HG02588 (cell line): ENCODE measurements at regions not wholly inside any gene's neighbourhood (a gene's known extent, or its start where the extent isn't known, plus 50 kb on each side); places are given as distances from the start of the nearest gene placed in this dataset.

Experiments
- ATAC-seq: cut with Tn5 transposase; IDR thresholded peaks from one replicate; pipeline ENCODE4 v1.9.1; 2021; ENCODE audit warnings: mild to moderate bottlenecking, moderate library complexity; ENCODE audit not compliant: unreplicated experiment

DNA sequence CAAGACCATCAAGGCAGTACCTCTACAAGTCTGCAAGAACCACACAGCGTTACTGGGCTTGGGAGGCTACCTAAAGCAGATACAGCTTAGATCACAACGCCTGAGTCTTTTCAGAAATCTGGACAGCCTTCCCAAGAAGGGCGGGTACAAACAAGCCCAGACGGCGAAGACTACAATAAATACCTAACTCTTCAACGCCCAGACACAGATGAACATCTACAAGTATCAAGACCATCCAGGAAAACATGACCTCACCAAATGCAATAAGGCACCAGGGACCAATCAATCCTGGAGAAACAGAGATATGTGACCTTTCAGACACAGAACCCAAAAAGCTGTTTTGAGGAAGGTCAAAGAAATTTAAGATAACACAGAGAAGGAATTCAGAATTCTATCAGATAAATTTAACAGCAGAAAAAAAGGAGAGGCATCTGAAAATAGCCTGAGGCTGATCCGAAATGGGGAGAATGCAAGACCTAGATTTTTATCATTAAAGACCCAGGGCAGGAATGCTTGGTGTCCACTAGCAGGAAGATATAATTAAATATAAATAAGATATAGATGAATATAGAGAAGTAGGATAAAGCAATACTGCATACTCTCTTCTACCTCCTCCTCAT is 131.7 kb upstream of the COL21A1 start:
- no peak for ATAC-seq

DNA sequence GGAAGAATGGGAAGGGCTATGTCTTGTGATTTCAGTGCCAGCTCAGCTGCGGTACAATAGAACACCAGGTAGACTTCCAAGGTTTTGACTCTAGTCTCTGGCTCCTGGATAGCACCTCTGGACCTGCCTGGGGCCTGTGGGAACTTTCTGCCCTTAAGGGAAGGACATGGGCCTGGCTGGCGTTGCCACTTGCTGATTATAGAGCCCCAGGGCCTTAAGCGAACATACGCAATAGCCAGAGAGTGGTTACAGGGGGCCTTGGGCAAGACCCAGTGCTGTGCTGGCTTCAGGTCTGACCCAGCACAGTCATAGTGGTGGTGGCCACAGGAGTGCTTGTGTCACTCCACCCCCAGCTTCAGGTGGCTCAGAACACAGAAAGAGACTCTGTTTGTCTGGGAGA is 131.1 kb upstream of the COL21A1 start:
- no peak for ATAC-seq

DNA sequence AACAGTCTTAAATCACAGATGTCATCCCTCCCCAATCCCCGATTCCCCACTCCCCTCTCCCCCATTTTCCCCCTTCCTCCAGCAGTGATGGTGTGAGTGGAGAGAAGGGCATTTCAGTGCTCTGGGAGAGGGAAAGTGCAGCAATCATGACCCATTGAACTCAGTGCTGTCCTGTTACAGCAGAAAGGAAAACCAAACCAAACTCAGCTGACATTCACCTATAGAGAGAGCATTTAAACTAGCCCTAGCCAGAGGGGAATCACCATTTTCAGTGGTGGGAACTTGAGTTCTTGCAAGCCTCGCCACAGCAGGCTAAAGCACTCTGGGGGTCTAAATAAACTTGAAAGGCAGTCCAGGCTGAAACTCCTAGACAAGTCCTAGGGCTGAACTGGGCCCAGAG is 129.9 kb upstream of the COL21A1 start:
- no peak for ATAC-seq

DNA sequence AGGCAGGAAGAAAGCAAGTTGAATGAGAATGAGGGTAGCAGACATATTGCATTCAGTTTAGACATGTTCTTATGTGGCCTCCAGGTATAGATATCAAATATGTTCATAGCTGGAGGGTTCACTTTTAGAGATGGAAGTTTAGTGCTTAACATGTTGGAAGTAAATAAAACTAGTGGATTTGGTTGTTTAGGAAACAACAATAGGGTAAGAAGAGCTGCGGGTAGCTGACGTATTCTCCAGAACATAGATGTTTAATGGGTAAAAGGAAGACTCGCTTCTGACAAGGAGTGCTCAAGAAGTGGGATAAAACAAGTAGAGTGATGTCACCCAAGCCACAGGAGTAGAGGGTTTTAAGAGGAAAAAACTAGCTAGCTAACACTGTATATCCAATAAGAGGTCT is 128.4 kb upstream of the COL21A1 start:
- no peak for ATAC-seq

DNA sequence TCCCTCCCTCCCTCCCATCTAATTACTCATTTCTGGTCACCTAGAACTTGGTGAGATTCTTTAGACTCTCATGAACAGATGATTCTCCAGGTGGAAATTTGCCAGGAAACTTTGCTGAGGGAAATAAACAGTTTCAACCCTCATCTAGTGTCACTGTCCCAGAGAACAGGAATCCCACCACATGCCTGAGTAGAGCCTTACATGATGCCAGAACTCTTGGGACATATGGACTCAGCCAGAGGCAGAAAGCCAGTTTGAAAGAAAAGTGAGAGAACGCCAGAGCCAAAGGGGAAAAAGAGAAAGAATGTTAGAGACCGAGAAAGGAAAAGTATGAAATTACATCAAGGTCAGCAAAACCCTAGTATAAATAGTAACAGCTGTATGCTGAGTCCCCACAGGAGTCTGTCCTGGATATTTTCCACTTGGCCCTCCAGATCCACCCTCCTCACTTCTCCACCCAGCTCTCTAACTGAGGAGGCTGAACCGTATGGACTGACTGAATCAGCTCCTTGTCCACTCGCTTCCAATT is 127.5 kb upstream of the COL21A1 start:
- no peak for ATAC-seq

DNA sequence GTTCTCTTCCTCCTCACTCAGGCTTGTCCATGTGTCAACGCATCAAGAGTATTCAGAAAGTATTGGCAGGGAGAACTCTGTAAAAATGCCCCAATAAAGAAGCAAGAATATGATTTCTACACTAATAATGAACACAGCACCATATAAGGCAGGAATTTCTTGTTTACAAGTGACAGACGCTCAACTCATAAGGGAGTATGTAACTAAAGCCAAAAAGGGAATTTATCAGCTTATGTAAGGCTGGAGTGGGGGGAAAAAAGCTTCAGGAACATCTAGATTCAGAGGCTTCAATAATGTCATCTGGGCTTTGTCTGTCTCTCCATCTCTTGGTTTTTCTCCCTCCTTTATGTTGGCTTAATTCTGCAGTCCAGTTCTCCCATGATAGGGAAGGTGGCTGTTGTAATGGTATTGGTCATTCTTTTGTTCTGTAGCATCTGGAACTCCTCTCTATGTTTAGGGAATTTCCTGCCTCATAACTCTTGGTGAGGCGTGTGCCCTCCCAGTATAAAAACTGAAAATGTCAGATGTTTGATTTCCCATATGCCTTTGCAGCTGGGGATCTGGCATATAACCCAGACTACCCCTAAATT is 125.1 kb upstream of the COL21A1 start:
- no peak for ATAC-seq

DNA sequence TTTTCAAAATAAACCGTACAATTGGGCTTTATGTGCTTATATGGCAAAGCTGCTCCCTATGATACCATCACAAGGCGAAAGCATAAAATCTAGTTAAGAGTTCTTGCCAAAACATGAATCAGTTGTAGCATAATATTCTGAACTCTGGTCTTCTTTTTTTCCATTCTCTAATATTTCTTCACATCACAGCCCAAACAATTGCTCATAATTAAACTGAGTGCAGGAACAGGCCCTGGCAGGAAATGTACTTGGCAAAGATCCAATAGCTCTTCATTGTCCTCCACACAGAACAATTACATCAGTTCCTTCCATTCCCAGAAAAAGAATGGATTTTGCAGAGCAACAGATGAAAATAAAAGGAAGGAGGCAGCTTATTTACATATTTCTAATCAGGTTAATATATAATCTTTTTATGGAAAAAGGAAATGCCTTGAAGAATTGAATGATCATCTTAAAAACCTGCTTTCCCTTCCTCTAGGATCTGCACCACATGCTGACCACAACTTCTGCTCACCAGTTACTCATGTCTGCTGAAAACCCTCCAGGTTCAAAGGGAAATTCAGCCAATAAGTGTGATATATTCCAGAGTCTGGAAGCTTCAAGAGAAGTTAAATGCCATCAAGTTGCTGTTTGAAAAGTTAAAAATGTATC is 123.3 kb upstream of the COL21A1 start:
- no peak for ATAC-seq

DNA sequence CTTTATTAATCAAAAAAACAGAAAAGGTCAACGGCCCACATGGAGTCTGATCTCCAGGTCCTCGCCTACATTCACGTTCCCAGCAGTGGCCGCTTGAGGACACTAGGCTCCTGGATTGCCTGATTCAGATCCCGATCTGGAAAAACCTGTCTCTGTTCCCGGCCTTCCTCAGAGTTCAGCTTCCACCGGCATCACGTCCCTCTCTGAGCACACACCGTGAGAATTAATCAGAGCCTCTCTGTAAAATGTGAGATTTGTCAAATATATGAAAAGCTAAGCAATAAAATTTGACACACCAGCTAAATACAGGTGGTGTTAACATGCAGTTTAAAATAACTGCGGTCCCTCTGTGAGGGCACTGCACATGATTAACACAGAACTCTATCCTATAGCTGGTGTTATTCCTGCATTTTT is 122.8 kb upstream of the COL21A1 start:
- ATAC-seq: no peak

DNA sequence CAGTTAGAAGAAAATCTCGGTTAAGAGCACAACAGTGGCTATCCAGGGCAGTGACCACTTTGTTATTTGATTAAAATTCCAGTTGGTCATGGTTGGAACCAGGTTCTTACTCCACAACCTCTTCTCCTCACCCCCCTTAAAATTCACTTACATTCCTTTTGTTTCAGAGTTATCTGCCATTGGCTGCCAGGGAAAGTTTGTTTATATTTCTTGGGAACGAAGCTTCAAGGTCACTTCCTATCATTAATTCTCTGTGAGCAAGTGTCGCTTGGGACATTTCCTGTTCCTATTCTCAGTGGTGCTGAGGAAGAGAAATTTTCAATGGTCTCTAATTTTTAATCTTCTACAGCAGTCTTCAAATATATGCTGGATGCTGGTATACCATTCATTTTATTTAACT is 121.1 kb upstream of the COL21A1 start:
- no peak for ATAC-seq

DNA sequence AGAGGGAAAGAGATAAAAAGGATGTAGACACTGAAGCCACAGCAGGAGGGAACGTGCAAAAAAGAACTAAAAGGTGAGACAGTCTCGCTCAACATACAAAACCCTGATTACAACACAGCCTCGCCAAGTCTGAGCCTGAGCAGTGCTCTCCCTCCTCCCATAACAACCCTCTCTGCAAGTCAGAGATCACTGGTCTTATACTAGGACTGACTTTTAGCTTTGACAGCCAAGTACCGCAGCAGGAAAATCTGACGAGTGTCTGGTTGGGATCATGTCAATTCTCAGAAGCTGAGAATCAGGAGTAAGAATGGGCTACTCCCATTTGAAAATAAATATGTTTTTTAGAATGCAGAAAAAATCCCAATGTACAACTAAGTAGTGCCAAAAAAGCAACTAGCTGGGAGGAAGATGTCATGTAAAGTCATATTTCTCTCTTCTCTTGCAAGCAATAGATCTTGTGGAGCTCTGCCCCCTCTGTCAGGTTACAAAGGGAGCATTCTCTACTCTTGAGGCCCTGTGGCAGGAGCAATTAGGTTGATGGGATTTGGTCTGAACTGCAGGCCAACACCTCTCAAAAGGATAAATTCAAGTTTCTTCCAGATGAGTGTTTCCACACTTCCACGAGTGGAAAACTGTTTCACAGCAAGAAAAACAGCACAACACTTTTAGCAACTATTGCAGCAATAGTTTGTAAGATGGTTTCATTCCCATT is 118.9 kb upstream of the COL21A1 start:
- ATAC-seq: no peak

DNA sequence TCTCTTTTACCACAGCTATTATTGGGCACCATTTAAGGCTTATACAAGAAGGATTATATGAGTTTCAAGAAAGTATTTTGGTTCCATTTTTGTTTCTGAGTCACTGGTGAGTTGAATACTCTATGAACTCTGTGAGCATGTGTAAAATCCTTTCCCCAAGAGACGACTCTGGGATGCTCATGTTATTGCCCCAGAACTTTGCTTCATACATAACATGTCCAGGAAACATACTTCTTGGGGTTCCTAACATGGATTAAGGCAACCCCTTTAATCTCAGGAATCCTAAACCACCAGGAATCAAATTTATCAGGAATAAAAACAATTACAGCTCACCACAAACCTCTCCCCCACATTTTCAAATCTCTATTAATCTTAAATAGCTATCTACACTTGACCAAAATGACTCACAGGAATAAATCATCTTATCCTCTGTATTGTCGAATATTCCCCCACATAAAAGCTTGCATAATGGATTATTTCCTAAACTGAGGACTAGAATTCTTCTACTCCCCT is 117.5 kb upstream of the COL21A1 start:
- no peak for ATAC-seq

DNA sequence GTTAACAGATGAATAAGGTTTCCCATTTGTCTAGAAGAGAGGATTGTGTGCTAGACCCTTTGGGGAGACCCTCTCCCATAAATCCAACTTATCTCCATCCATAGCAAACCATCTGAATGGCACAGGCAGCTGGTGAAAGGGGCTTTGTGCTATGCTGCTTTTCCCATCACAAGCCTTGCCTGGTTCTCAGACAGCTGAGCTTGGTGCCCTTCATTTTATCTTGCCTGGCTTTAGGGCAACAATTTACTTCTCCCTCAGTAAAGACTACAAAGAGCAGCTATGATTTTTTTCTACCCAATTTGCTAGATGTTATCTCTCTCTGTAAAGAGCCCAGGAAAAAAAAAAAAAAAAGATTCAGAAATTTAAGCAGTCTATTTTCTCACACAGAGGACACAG is 117.0 kb upstream of the COL21A1 start:
- ATAC-seq: no peak

DNA sequence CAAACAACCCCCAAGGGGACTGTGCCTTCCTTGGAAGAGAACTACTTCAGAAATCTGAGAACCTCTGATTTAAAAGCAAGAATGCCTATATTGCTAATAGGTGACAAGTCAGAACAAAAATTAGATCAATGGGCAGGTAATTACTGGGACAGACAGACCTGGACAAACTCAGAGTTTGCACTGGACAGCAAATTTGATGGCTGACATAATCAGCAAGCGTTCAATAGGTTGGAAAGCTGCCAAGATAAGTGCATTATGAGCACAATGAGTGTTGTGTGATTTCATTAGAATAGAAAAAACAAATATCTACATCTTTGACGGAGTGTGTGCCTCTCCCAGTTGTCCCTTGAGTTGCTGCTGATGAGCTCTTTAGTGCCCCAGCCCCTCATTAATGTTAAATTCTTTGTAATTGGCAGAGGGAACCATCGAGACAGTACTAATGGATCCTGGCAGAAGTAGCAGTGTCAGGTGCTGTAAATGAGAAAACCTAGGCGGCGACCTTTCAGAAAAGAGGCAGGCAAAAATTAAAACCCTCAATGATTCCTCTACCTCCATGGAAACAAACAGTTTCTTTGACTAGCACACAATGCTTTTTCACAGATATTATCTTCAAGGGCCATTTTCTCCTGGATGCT is 116.5 kb upstream of the COL21A1 start:
- no peak for ATAC-seq

DNA sequence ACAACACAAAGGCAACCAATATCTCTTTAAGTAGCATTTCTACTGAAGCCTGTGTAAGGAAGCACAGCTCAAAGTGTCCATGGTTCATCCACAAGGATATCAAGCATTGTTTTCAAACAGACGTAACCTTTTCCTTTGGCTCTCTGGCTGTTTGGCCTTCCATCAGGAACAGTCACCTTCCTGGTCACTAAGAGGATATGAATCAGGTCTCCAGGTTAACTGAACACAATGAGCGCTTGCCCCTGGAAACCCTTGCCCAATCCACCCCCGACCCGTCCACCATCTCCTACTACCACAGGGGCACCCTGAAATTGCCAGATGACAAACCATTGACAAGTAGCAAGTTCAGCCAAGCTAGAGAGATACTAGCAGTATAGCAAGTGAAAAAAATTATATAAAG is 114.4 kb upstream of the COL21A1 start:
- ATAC-seq: no peak

DNA sequence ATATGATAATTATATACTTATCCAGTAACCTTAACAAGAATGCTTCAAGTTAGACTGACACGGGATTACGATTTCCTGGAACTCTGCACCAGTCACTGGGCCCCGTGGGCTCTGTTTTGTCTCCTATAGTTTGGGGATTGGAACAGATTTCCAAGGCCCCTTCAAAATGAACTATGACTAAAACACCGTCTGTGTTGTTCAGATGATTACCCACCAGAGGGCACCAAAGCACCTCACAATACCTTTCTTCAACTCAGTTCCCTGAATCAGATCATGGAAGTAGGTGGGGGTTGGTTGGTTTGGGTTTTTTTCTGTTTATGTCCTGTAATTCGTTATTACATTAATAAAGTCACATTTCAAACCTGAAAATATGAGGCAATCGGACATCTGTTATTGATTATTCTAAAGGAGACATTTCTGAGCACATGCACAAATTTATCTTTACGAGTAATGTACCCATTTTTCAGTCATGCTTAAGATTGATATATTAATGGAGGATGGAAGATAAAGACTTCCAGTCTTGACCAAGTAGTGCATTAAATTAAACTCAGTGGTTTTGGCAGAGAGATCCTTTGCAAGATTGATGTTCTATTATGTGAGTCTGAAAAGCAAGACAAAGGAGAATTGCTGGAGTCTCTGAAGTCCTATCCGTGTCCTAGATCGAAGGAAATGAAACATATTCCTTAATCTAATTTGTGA is 112.0 kb upstream of the COL21A1 start:
- peak; percentile 87 for ATAC-seq

DNA sequence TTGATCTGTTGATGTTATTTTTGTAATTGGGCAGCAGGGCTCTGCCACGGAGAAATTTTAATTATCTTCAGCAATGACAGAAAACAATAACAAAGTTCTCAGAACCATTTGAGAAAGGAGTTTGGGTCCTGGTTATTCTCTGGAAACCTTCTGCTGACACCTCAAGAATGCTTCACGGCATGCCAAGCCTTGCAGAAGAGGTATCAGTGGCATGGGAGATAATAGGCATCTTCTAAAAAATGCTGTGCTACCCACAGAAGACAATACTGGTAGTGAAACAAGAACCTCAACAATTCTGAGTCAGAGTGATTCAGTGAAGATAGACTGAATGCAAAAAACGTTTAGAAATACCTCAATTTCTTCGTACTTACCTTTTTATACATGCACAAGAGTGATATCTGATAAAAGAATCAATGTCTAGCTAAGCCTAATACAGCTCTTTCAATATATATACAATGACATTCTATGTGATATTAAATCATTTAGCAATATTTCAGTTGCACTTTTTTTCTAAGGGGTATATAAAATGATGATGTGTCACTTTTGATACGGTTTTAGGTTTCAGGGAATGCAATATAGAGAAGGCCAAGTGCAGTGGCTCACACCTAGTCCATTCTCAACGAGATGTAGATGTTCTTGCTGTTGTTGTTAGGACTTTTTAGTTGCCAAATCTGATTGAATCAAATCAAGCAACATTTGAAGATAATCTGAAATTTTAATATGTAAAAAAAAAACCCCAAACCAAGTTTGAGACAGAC is 110.4 kb upstream of the COL21A1 start:
- ATAC-seq: no peak

DNA sequence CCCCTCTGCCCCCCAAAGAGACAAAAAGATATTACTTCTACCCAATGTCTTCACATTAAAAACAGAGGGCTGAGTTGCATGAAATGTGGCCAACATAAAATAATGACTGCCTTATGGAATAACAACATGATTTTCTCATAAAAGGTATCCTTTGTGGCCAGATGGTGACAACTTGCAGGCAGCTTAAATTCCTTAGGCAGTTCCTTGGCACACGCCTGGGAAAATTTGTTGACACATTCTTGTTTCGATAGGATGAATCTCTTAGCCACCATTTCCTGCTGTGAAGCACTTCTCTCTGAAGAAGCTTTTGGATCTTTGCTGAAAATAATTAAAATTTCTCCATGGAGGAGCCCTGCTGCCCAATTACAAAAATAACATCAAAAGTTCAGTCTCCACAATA is 109.0 kb upstream of the COL21A1 start:
- no peak for ATAC-seq

DNA sequence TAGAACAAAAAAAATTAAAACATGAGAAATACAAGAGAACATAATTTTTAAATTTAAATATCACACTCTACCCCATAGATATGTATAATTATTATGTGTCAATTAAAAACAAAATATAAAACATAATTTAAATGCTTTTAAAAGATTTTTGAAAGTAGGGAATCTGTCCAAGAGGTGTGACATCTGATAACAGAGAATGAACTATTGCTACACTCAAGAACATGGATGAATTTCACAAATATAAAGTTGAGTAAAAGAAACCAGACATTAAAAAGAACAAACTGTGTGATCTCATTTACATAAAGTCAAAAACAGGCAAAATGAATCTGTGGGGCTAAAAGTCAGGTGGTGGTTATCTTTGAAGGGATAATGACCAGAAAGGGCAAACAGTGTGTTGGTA is 106.5 kb upstream of the COL21A1 start:
- ATAC-seq: no peak

DNA sequence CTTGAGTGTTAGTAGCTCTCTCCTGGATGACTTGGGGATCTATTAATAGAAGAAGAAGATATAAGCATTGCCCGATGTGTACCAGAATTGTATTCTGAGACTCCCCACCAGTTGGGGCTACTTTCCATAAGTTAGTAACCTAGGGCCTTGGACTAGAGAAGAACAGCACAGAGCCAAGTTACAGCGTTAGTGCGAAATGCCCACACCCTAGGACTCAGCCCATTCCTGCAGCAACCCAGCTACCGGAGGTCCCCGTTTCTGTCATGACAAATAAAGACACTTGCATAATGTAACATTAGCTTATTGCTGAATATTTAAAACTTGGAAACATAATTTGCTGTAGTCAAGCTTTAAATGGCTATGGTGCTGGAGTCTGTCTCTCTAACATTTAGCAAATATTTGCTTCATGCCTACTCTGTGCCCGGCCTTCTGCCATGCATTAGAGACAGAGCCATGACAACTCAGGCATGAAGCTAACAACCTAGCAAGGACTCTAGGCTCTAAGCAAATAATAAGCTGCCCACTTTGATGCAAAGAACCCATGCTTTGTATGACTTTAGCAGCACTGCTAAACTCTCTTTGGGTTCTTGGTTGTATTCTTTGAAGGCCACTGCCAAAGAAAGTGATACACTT is 103.4 kb upstream of the COL21A1 start:
- no peak for ATAC-seq
